HG02938 (cell line): ENCODE measurements at regions not wholly inside any gene's neighbourhood (a gene's known extent, or its start where the extent isn't known, plus 50 kb on each side); places are given as distances from the start of the nearest gene placed in this dataset.

ENCODE experiments used
- ATAC-seq: cut with Tn5 transposase; IDR thresholded peaks from one replicate; pipeline ENCODE4 v1.9.1; 2021; ENCODE audit warnings: mild to moderate bottlenecking, moderate library complexity; ENCODE audit not compliant: unreplicated experiment

GRCh38 chr6:44050872-44051505 is 76.3 kb downstream of the MRPL14 start:
- no peak for ATAC-seq

GRCh38 chr6:44049989-44050871 is 77.0 kb downstream of the MRPL14 start:
- no peak for ATAC-seq

- ATAC-seq, result peak; percentile 67
Observed at GRCh38 chr6:44049163-44049988, 77.9 kb downstream of the MRPL14 start.

GRCh38 chr6:44048277-44048676 is 79.0 kb downstream of the MRPL14 start:
- ATAC-seq, result no peak

- ATAC-seq, result no peak
Observed at GRCh38 chr6:44047801-44048200, 79.5 kb downstream of the MRPL14 start.

- ATAC-seq, result no peak
Observed at GRCh38 chr6:44047179-44047546, 80.1 kb downstream of the MRPL14 start.

- ATAC-seq, result no peak
Observed at GRCh38 chr6:44046516-44047178, 80.6 kb downstream of the MRPL14 start.

GRCh38 chr6:44045672-44046015 is 81.6 kb downstream of the MRPL14 start:
- ATAC-seq, result no peak

- no peak for ATAC-seq
Observed at GRCh38 chr6:44044940-44045671, 82.1 kb downstream of the MRPL14 start.

GRCh38 chr6:44044154-44044539 is 83.1 kb downstream of the MRPL14 start:
- ATAC-seq, result no peak

- no peak for ATAC-seq
Observed at GRCh38 chr6:44043479-44044153, 83.6 kb downstream of the MRPL14 start.

- ATAC-seq, result no peak
Observed at GRCh38 chr6:44042989-44043478, 84.2 kb downstream of the MRPL14 start.

GRCh38 chr6:44042261-44042988 is 84.8 kb downstream of the MRPL14 start:
- no peak for ATAC-seq

GRCh38 chr6:44041461-44042260 is 85.6 kb downstream of the MRPL14 start:
- ATAC-seq, result no peak

- ATAC-seq, result no peak
Observed at GRCh38 chr6:44040786-44041185, 86.5 kb downstream of the MRPL14 start.

GRCh38 chr6:44039839-44040350 is 87.4 kb downstream of the MRPL14 start:
- no peak for ATAC-seq

GRCh38 chr6:44039191-44039719 is 88.0 kb downstream of the MRPL14 start:
- no peak for ATAC-seq
